HuH-7 (cell line): ENCODE measurements at regions not wholly inside any gene's neighbourhood (a gene's known extent, or its start where the extent isn't known, plus 50 kb on each side); places are given as distances from the start of the nearest gene placed in this dataset.
"Not testable (repeated sequence)": the region's sequence is repeated elsewhere in the genome, so short reads cannot be mapped to it uniquely, and the experiment has no call there.

Experiments
- DNase-seq: peaks from one replicate; pipeline ENCODE4 v3.0.0; 2011; ENCODE audit warnings: low spot score

DNA sequence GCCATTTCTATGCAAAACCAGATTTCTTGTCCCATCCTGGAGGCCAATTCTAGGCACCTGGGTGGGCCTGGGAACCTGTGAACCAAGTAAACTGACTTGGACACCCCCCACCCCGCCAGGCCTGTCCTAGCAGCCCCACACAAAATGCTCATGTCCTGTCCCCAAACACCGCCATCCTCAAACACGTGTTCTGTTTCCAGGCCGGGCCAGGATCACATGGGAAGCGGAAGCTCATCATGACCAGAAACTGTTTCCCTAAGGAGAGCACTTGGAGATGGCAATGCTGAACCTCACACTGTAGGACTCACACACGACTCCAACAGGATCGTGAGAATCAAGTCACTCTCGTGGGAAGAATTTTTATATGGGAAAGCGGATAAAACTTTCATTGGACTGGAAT, 78.7 kb upstream of the DRD5 start:
- not testable (repeated sequence) for DNase-seq

- DNase-seq: no peak
Observed at GRCh38 chr4:9703391-9703790, 78.0 kb upstream of the DRD5 start.

- not testable (repeated sequence) for DNase-seq
Observed at GRCh38 chr4:9704126-9704525, 77.3 kb upstream of the DRD5 start.

DNA sequence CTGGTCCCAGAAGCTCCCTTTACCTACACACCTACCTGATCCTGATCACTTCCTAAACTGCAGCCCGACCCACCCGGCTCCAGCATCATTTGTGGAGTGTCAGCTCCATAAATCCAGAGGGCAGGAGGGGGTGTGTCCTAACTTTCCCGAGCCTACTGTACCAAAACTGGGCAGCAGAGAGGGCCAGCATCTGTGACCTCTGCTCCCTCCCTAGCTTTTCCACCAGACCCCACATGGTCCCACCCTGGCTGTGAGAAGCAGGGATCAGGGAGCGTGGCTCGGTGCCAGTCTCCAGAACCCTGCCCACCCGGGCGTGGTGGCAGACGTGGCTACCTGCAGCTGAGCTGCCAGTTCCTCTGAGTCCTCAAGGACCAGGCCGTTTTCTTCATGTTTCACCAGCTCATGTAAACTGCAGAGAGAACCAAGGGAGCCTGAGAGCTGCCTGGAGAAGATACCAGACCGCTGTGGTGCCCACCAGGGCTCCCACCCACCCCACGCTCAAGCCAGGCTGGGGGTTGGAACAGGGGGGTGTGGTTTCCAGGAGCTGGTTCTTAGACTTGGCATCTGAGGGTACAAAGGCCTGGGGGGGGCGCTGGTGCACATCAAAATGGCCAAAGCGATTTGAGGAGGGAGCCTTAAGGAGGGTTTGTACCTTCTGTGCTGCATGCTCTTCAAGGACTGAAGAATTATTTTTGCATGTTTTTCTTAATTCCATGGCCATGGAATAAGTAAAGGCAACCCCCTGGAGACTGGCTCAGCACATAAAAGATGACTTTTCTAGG, 76.7 kb upstream of the DRD5 start:
- no peak for DNase-seq

DNA sequence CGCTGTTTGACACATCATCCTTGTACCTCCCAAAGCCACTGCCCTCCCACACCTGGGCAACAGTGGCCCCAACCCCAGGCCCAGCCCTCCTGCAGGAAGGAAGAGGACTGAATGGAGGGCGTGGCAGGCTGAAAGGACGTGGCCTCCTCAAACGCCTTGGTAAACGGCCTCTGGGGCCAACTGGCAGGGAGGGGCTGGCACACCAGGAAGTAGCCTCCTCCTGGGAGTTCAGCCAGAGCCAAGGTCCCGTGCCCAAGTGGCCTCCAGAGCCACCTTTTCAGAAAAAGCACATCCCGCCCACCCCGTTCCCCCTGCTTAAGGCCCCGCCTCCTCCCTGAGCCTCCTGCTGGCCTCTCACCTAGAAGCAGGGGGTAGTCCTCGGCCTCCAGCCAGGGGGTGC, 74.2 kb upstream of the DRD5 start:
- not testable (repeated sequence) for DNase-seq

DNA sequence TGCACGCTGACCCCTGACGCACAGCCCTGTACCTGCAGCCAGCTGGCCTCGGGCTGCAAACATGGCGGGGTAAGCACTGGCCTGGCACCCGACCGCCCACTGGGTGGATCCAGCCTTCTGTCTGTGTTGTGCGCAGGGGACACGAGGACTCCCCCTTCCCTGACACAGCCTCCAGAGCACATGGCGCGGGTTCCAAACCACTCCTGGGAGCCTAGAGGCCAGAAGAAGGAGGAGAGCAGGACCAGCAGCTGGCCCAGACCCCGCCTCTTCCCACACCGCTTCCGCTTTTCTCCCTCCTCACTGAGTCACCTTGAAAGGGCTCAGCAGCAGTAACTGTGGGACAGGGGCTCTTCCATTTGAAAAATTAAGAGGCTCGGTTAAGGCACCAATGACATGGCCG, 73.5 kb upstream of the DRD5 start:
- not testable (repeated sequence) for DNase-seq

- DNase-seq: no peak
Observed at GRCh38 chr4:9709724-9710123, 71.7 kb upstream of the DRD5 start.

- not testable (repeated sequence) for DNase-seq
Observed at GRCh38 chr4:9715271-9715670, 66.2 kb upstream of the DRD5 start.

DNA sequence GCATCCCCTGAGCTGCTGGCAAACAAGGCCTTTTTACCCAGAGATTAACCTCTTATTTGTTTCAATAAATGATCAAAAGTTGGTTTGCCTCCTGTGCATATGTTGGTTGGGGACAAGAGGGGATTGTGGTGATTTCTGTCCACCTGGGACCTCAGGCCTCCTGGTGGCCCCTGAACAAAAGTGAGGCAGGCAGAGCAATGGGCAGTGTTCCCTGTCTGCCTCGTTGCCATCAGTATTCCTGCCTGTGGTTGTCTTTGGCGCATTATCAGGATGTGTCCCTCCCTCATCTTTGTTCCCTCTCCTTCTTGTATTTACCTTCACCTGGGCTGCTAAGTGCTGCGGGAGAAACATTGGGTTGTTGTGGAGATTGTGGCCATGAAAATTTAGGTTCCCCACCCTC, 65.3 kb upstream of the DRD5 start:
- no peak for DNase-seq

GRCh38 chr4:9718246-9718939, 63.0 kb upstream of the DRD5 start:
- DNase-seq: not testable (repeated sequence)

DNA sequence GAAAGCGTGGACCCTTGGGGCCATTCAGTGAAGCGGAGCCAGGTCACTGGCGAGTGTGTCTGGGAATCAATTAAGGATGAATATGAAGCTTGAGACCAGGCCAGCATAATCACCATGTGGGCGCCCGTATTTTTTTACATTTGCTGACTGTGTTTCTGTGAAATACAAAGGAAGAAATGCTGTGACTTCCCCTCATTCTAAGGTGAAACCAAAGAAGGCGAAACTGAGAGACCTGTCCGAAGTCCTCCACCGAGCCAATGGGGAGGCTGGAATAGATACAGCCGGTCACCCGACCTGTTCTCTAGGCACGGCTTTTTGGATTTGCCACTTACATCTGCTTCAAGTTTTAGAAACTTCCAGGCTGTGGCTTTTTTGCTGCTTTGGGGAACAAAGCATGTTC, 59.3 kb upstream of the DRD5 start:
- not testable (repeated sequence) for DNase-seq
